K562 (cell line): ENCODE measurements at regions not wholly inside any gene's neighbourhood (a gene's known extent, or its start where the extent isn't known, plus 50 kb on each side); places are given as distances from the start of the nearest gene placed in this dataset.

Experiments used
- ATAC-seq: fragments of 200-7000 bp; cut with Tn5 transposase; 3 replicates; pipeline ENCODE4 v1.9.1; 2020; ENCODE audit warnings: moderate library complexity
- BruUV-seq: library from RNA; stranded (reverse); fragments of 400-500 nt; replicated peaks from 2 replicates; lab custom pipeline; 2021; lab: Mats Ljungman, UMichigan
- CTCF ChIA-PET: fragments of 300-600 bp; formaldehyde crosslinking; extraction: SDS; loops from one replicate; lab custom pipeline; 2021; ENCODE audit warnings: low intra/inter-chr PET ratio; lab: Yijun Ruan, JAX
- POLR2A ChIA-PET: fragments of 300-600, 350-650 bp; sonication (Branson Sonifier 250); formaldehyde crosslinking; extraction: SDS; loops from one replicate; lab custom pipeline; 2021; ENCODE audit warnings: antibody characterized with exemption, inconsistent platforms; lab: Yijun Ruan, JAX
- DNase-seq, 4 experiments: peaks; one replicate each; pipeline versions ENCODE4 v3.0.0 to v3.0.0-alpha.2; 2011 to 2018; ENCODE audit warnings: low spot score in 3 of 4, mixed read lengths in 3 of 4; ENCODE audit errors: extremely low read depth in 1 of 4
- FAIRE-seq: peaks from 2 replicates; lab custom pipeline; 2011; peaks lifted over from hg19 to GRCh38; lab: Jason Lieb, UNC
- H2AFZ ChIP-seq: 2 replicates; pipeline ENCODE4 v1.6.0; 2011; ENCODE audit warnings: low read depth, low read length, control low read depth, inconsistent platforms
- H3K27ac ChIP-seq: fragments of 200-600 bp; 3 replicates; pipeline ENCODE4 v1.8.0; 2011; ENCODE audit warnings: low read depth, mild to moderate bottlenecking, control low read depth, inconsistent platforms, low read length, moderate library complexity, mixed read lengths; ENCODE audit errors: extremely low read depth
- H3K27me3 ChIP-seq, 2 experiments: fragments of 300-600 bp in 1 of 2; 2 replicates in 1 of 2; 3 replicates in 1 of 2; pipeline versions ENCODE4 v1.6.0 to v1.8.0; 2011; ENCODE audit warnings: inconsistent platforms in 2 of 2, low read length in 2 of 2, mild to moderate bottlenecking in 1 of 2, mixed read lengths in 1 of 2, moderate library complexity in 1 of 2; ENCODE audit not compliant: control insufficient read depth in 2 of 2, insufficient read depth in 2 of 2
- H3K36me3 ChIP-seq: fragments of 300-600 bp; 3 replicates; pipeline ENCODE4 v1.8.0; 2011; ENCODE audit warnings: mild to moderate bottlenecking, low read length, inconsistent platforms; ENCODE audit not compliant: control insufficient read depth, insufficient read depth
- H3K4me1 ChIP-seq, 2 experiments: fragments of 200-600 bp in 1 of 2; replicated peaks in 1 of 2; 2 replicates in 1 of 2; 3 replicates in 1 of 2; pipeline versions ENCODE4 v1.5.1 to v1.8.0; 2011; ENCODE audit warnings: inconsistent platforms in 2 of 2, low read length in 2 of 2, mild to moderate bottlenecking in 1 of 2, mixed read lengths in 1 of 2, moderate library complexity in 1 of 2; ENCODE audit not compliant: control insufficient read depth in 2 of 2, insufficient read depth in 2 of 2
- H3K4me2 ChIP-seq: 2 replicates; pipeline ENCODE4 v1.6.1; 2011; ENCODE audit warnings: low read length, control low read depth, inconsistent platforms, mixed read lengths; ENCODE audit not compliant: insufficient read depth
- H3K4me3 ChIP-seq: fragments of 200-600 bp; sonication (generic), shearing (Covaris generic); 2 replicates; pipeline ENCODE4 v1.5.1; 2016; ENCODE audit warnings: control low read depth, inconsistent platforms
- H3K79me2 ChIP-seq: fragments of 200-600 bp; 3 replicates; pipeline ENCODE4 v1.8.0; 2011; ENCODE audit warnings: low read length, inconsistent platforms; ENCODE audit not compliant: control insufficient read depth, insufficient read depth
- H3K9ac ChIP-seq, 2 experiments: 2 replicates each; pipeline versions ENCODE4 v1.6.0 to v1.6.1; 2011; ENCODE audit warnings: low read depth in 2 of 2, low read length in 2 of 2, control low read depth in 1 of 2, inconsistent platforms in 1 of 2, mild to moderate bottlenecking in 1 of 2, mixed read lengths in 1 of 2; ENCODE audit not compliant: insufficient read depth in 1 of 2
- H3K9me1 ChIP-seq: one replicate; pipeline ENCODE4 v1.6.0; 2011; ENCODE audit warnings: inconsistent platforms, mild to moderate bottlenecking, low read length, moderate library complexity; ENCODE audit not compliant: control insufficient read depth, insufficient read depth
- H3K9me3 ChIP-seq: replicated peaks from 2 replicates; pipeline ENCODE4 v1.5.1; 2011; ENCODE audit warnings: low read depth, low read length, inconsistent platforms; ENCODE audit not compliant: control insufficient read depth, insufficient read depth
- H4K20me1 ChIP-seq: replicated peaks from 2 replicates; pipeline ENCODE4 v1.6.1; 2011; ENCODE audit warnings: low read length, inconsistent platforms, mixed read lengths; ENCODE audit not compliant: control insufficient read depth, insufficient read depth
- BHLHE40 ChIP-seq: IDR thresholded peaks from 2 replicates; pipeline ENCODE4 v1.6.1; 2011; ENCODE audit warnings: low read length, improper control_type of control experiment
- CTBP1 ChIP-seq: fragments of 450-650 bp; IDR thresholded peaks from 2 replicates; pipeline ENCODE4 v1.6.1; 2016; ENCODE audit warnings: borderline replicate concordance
- HCFC1 ChIP-seq: IDR thresholded peaks from 2 replicates; pipeline ENCODE4 v1.6.1; 2012; ENCODE audit warnings: low read depth, low read length, improper control_type of control experiment
- HINFP ChIP-seq: fragments of 450-650 bp; conservative IDR thresholded peaks from 2 replicates; pipeline ENCODE4 v1.6.1; 2016; ENCODE audit warnings: missing genetic modification characterization, low read depth, mild to moderate bottlenecking, control low read depth, missing compliant biosample characterization
- HMGXB4 ChIP-seq: sonication (generic); formaldehyde crosslinking; IDR thresholded peaks from 2 replicates; pipeline ENCODE4 v1.8.1; 2023; ENCODE audit warnings: mild to moderate bottlenecking, missing genetic modification reagents
- KAT7 ChIP-seq: sonication (generic); formaldehyde crosslinking; IDR thresholded peaks from 2 replicates; pipeline ENCODE4 v1.8.0; 2022; ENCODE audit warnings: missing genetic modification reagents, mild to moderate bottlenecking, borderline replicate concordance
- KLF1 ChIP-seq: fragments of 450-650 bp; IDR thresholded peaks from 2 replicates; pipeline ENCODE4 v1.6.1; 2016; ENCODE audit warnings: missing genetic modification characterization, missing compliant biosample characterization
- MAFF ChIP-seq: IDR thresholded peaks from 2 replicates; pipeline ENCODE4 v1.6.1; 2012; ENCODE audit warnings: low read length, improper control_type of control experiment
- RBM25 ChIP-seq: fragments of 200-400 bp; formaldehyde crosslinking; IDR thresholded peaks from 2 replicates; pipeline ENCODE4 v1.6.1; 2018; ENCODE audit warnings: low read length, low read depth, moderate library complexity; ENCODE audit not compliant: severe bottlenecking
- SNAPC5 ChIP-seq: fragments of 250-450 bp; sonication (Bioruptor Pico); IDR thresholded peaks from 2 replicates; pipeline ENCODE4 v1.8.0; 2021; ENCODE audit warnings: moderate library complexity, mild to moderate bottlenecking, inconsistent platforms
- SOX6 ChIP-seq: fragments of 450-650 bp; IDR thresholded peaks from 2 replicates; pipeline ENCODE4 v1.6.1; 2014; ENCODE audit warnings: mild to moderate bottlenecking
- USF1 ChIP-seq: sonication (generic); formaldehyde crosslinking; IDR thresholded peaks from 2 replicates; pipeline ENCODE4 v1.9.0; 2022; ENCODE audit warnings: mild to moderate bottlenecking, missing genetic modification reagents
- ZNF695 ChIP-seq: fragments of 450-650 bp; formaldehyde crosslinking; IDR thresholded peaks from 2 replicates; pipeline ENCODE4 v1.4.0; 2020; ENCODE audit warnings: mild to moderate bottlenecking, moderate library complexity
- ZNF76 ChIP-seq: fragments of 250-450 bp; sonication (Bioruptor Pico); IDR thresholded peaks from 2 replicates; pipeline ENCODE4 v1.4.0; 2020; ENCODE audit warnings: mild to moderate bottlenecking, moderate library complexity, borderline replicate concordance
- WGBS: fragments of 100-300 bp; shearing (Covaris generic); methylation state at CpG from one replicate; pipeline ENCODE4 v1.1.6; 2016; ENCODE audit warnings: low coverage, mixed read lengths; ENCODE audit not compliant: insufficient coverage; ENCODE audit errors: missing lambda C conversion rate; 5-methylcytosine and 5-hydroxymethylcytosine counted together
- in situ Hi-C: fragments of 300-500 bp; cut with MboI; formaldehyde crosslinking; loops from 4 replicates; pipeline ENCODE4 v1.15.0; 2018; ENCODE audit warnings: inconsistent platforms, mixed read lengths
- intact Hi-C: fragments of 100-400 bp; cut with micrococcal nuclease; formaldehyde crosslinking; loops from 2 replicates; pipeline ENCODE4 v1.14.2; 2022

GRCh38 chr12:126107659-126108058 is 1042.4 kb downstream of the AACS start:
- in situ Hi-C loops (no loop called here), intact Hi-C loops (no loop called here)
- Histone ChIP-seq H3K36me3 (no peaks in the 10 kb centered on the region), H3K27me3 (no peaks in the 10 kb centered on the region), H3K27ac (no peak overlapping the region), H3K9me3 (no peaks in the 10 kb centered on the region), H3K4me3 (no peak overlapping the region), H3K9ac (no peak overlapping the region), H3K4me2 (no peak overlapping the region), H3K9me1 (no peaks in the 10 kb centered on the region), H4K20me1 (no peaks in the 10 kb centered on the region), H2AFZ (no peak overlapping the region), H3K4me1 (no peaks in the 10 kb centered on the region), H3K79me2 (no peaks in the 10 kb centered on the region)
- DNase-seq (no peak), FAIRE-seq (no peak), ATAC-seq (no peak)
- POLR2A ChIA-PET: no interaction called here
- no TSS peak for BruUV-seq
- CTCF ChIA-PET: no interaction called here
- no peak for TF ChIP-seq ZNF76 (CRISPR knock-in tag)
- WGBS: 2% methylated on average over 13 of the region's 13 CpGs

- 0% methylated on average over 3 of the region's 3 CpGs for WGBS
- CTCF ChIA-PET: no interaction called here
- no peak for TF ChIP-seq SNAPC5 (CRISPR knock-in tag)
- TF ChIP-seq CTBP1: no peak
- no peak for TF ChIP-seq USF1 (CRISPR knock-in tag)
- no peak for TF ChIP-seq RBM25
- no peak for TF ChIP-seq KLF1 (tag)
- no peak for TF ChIP-seq HINFP (tag)
- TF ChIP-seq KAT7 (CRISPR knock-in tag): no peak
- no peak for TF ChIP-seq BHLHE40
- no peak for TF ChIP-seq HMGXB4 (CRISPR knock-in tag)
- TF ChIP-seq MAFF: no peak
- no peak for TF ChIP-seq SOX6
- TF ChIP-seq HCFC1: no peak
- TF ChIP-seq ZNF695: no peak
These were observed 1043.0 kb downstream of the AACS start for GRCh38 chr12:126108247-126108646.

More at GRCh38 chr12:126108247-126108646, 1043.0 kb downstream of the AACS start:
- ATAC-seq (no peak), FAIRE-seq (no peak), DNase-seq (no peak)
- no peak overlapping the region for H3K4me2 ChIP-seq
- H3K4me3 ChIP-seq: no peak overlapping the region
- H3K9ac ChIP-seq: no peak overlapping the region
- no peaks in the 10 kb centered on the region for H3K9me1 ChIP-seq
- intact Hi-C loops: no loop called here
- no peaks in the 10 kb centered on the region for H3K36me3 ChIP-seq
- no peaks in the 10 kb centered on the region for H3K4me1 ChIP-seq
- no peaks in the 10 kb centered on the region for H3K79me2 ChIP-seq
- H3K27ac ChIP-seq: no peak overlapping the region
- in situ Hi-C loops: no loop called here
- no peaks in the 10 kb centered on the region for H3K9me3 ChIP-seq
- H2AFZ ChIP-seq: no peak overlapping the region
- no peaks in the 10 kb centered on the region for H4K20me1 ChIP-seq
- POLR2A ChIA-PET: no interaction called here
- BruUV-seq: no TSS peak
- no peaks in the 10 kb centered on the region for H3K27me3 ChIP-seq
